GM12878 (cell line): ENCODE measurements at regions not wholly inside any gene's neighbourhood (a gene's known extent, or its start where the extent isn't known, plus 50 kb on each side); places are given as distances from the start of the nearest gene placed in this dataset.

Experiments
- ATAC-seq: fragments of 200-7000 bp; cut with Tn5 transposase; 3 replicates; pipeline ENCODE4 v1.9.1; 2020; ENCODE audit warnings: mild to moderate bottlenecking, moderate library complexity
- BruUV-seq: library from RNA; stranded (reverse); fragments of 400-500 nt; replicated peaks from 2 replicates; lab custom pipeline; 2021; lab: Mats Ljungman, UMichigan
- CTCF ChIA-PET: fragments of 300-600 bp; sonication (Branson Sonifier 250); formaldehyde crosslinking; extraction: SDS; loops from one replicate; lab custom pipeline; 2021; ENCODE audit warnings: inconsistent platforms; lab: Yijun Ruan, JAX
- POLR2A ChIA-PET: fragments of 350-600 bp; formaldehyde crosslinking; extraction: SDS; loops from one replicate; lab custom pipeline; 2021; ENCODE audit warnings: inconsistent platforms; lab: Charles Lee
- RAD21 ChIA-PET: fragments of 300-600 bp; sonication (Branson Sonifier 250); formaldehyde crosslinking; loops from one replicate; lab custom pipeline; 2023; ENCODE audit warnings: antibody characterized with exemption; ENCODE audit not compliant: unreplicated experiment; lab: Charles Lee
- SMC1A ChIA-PET: fragments of 300-600 bp; sonication (Branson Sonifier 250); formaldehyde crosslinking; loops from one replicate; lab custom pipeline; 2023; ENCODE audit not compliant: unreplicated experiment, uncharacterized antibody; lab: Charles Lee
- DNase-seq: peaks from one replicate; pipeline ENCODE4 v3.0.0-alpha.2; 2011; ENCODE audit warnings: low read depth, low spot score
- FAIRE-seq: peaks from 3 replicates; lab custom pipeline; 2011; peaks lifted over from hg19 to GRCh38; lab: Jason Lieb, UNC
- H2AFZ ChIP-seq: 2 replicates; pipeline ENCODE4 v1.6.0; 2011; ENCODE audit warnings: low read depth, low read length, control low read depth; ENCODE audit not compliant: control insufficient read depth
- H3K27ac ChIP-seq: 2 replicates; pipeline ENCODE4 v1.5.1; 2011; ENCODE audit warnings: control low read depth; ENCODE audit not compliant: control insufficient read depth, insufficient read depth
- H3K27me3 ChIP-seq, 2 experiments: replicated peaks in 1 of 2; 2 replicates each; pipeline versions ENCODE4 v1.6.0 to v1.6.1; 2011; ENCODE audit warnings: low read length in 1 of 2; ENCODE audit not compliant: control insufficient read depth in 2 of 2, insufficient read depth in 2 of 2
- H3K36me3 ChIP-seq, 2 experiments: 2 replicates each; pipeline ENCODE4 v1.5.1; 2011; ENCODE audit warnings: low read length in 1 of 2; ENCODE audit not compliant: control insufficient read depth in 2 of 2, insufficient read depth in 2 of 2
- H3K4me1 ChIP-seq: 2 replicates; pipeline ENCODE4 v1.6.1; 2011; ENCODE audit warnings: mild to moderate bottlenecking, low read length, moderate library complexity, mixed read lengths; ENCODE audit not compliant: control insufficient read depth, insufficient read depth
- H3K4me2 ChIP-seq: 2 replicates; pipeline ENCODE4 v1.6.0; 2011; ENCODE audit warnings: control low read depth; ENCODE audit not compliant: control insufficient read depth, insufficient read depth
- H3K4me3 ChIP-seq: fragments of 200-600 bp; sonication (generic); 2 replicates; pipeline ENCODE4 v1.5.1; 2016
- H3K79me2 ChIP-seq: 2 replicates; pipeline ENCODE4 v1.6.0; 2011; ENCODE audit warnings: low read length; ENCODE audit not compliant: control insufficient read depth, insufficient read depth
- H3K9ac ChIP-seq: 2 replicates; pipeline ENCODE4 v1.8.0; 2011; ENCODE audit warnings: low read length, control low read depth, mixed read lengths; ENCODE audit not compliant: control insufficient read depth, insufficient read depth
- H3K9me3 ChIP-seq: replicated peaks from 3 replicates; pipeline ENCODE4 v1.5.1; 2011; ENCODE audit warnings: mild to moderate bottlenecking, low read length; ENCODE audit not compliant: control insufficient read depth, insufficient read depth
- H4K20me1 ChIP-seq: 2 replicates; pipeline ENCODE4 v1.6.0; 2011; ENCODE audit not compliant: control insufficient read depth, insufficient read depth
- CEBPB ChIP-seq, 2 experiments: fragments of 150-350 bp in 1 of 2; IDR thresholded peaks; 2 replicates each; pipeline ENCODE4 v1.6.1; 2012 to 2014; ENCODE audit warnings: low read depth in 2 of 2, low read length in 2 of 2, borderline replicate concordance in 1 of 2, inconsistent platforms in 1 of 2
- E2F8 ChIP-seq: fragments of 450-650 bp; IDR thresholded peaks from 2 replicates; pipeline ENCODE4 v1.6.1; 2018; ENCODE audit warnings: mild to moderate bottlenecking, low read depth, moderate library complexity; ENCODE audit not compliant: partially characterized antibody
- GABPA ChIP-seq: IDR thresholded peaks from 2 replicates; pipeline ENCODE4 v1.6.1; 2014; ENCODE audit warnings: antibody characterized with exemption, low read depth, mild to moderate bottlenecking, inconsistent platforms
- KDM1A ChIP-seq: fragments of 200-600 bp; sonication (generic); IDR thresholded peaks from 2 replicates; pipeline ENCODE4 v1.6.1; 2016; ENCODE audit warnings: borderline replicate concordance
- SPI1 ChIP-seq: IDR thresholded peaks from 2 replicates; pipeline ENCODE4 v1.6.1; 2011; ENCODE audit warnings: low read depth, mild to moderate bottlenecking, low read length, moderate library complexity, borderline replicate concordance; ENCODE audit not compliant: insufficient read depth
- SRF ChIP-seq, 2 experiments: IDR thresholded peaks; 2 replicates each; pipeline ENCODE4 v1.6.1; 2011; ENCODE audit warnings: low read depth in 2 of 2, low read length in 2 of 2, mild to moderate bottlenecking in 1 of 2, moderate library complexity in 1 of 2
- USF1 ChIP-seq: IDR thresholded peaks from 2 replicates; pipeline ENCODE4 v1.6.1; 2011; ENCODE audit warnings: borderline replicate concordance, low read depth, mild to moderate bottlenecking, moderate library complexity, mixed read lengths, low read length; ENCODE audit not compliant: insufficient read depth; ENCODE audit errors: extremely low read length
- ZSCAN29 ChIP-seq: fragments of 450-650 bp; IDR thresholded peaks from 2 replicates; pipeline ENCODE4 v1.6.1; 2017; ENCODE audit warnings: mild to moderate bottlenecking, moderate library complexity
- WGBS: methylation state at CpG from one replicate; pipeline ENCODE4 v1.1.6; 2016; ENCODE audit warnings: low lambda C conversion rate; ENCODE audit not compliant: insufficient replicate concordance, insufficient coverage; ENCODE audit errors: missing lambda C conversion rate; 5-methylcytosine and 5-hydroxymethylcytosine counted together
- in situ Hi-C: fragments of 300-500 bp; cut with MboI; formaldehyde crosslinking; loops from 9 replicates; pipeline ENCODE4 v1.14.3; 2018; ENCODE audit warnings: mixed read lengths
- intact Hi-C: fragments of 100-400 bp; cut with micrococcal nuclease; formaldehyde crosslinking; loops from one replicate; pipeline ENCODE4 v1.14.2; 2022; ENCODE audit not compliant: unreplicated experiment
- TF ChIP-seq, protein P1 (sequence below): fragments of 450-650 bp; formaldehyde crosslinking; IDR thresholded peaks from 2 replicates; pipeline ENCODE4 v1.4.0; 2020; ENCODE audit warnings: mild to moderate bottlenecking, moderate library complexity
- TF ChIP-seq, protein P2 (sequence below): fragments of 450-650 bp; IDR thresholded peaks from 2 replicates; pipeline ENCODE4 v1.6.1; 2017; ENCODE audit warnings: mild to moderate bottlenecking

DNA sequence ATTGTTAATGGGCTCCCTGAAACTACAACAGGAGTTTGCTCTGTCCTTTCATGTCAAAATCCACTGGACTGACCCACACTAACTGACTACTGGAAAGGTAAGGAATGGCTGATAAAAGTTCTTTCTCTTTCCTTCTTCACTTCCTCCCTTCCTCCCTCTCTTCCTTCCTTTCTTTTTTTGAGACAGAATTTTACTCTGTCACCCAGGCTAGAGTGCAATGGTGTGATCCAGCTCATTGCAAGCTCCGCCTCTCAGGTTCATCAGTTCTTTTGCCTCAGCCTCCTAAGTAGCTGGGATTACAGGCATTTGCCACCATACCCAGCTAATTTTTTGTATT is 85.2 kb downstream of the IGLL1 start:
- no TSS peak for BruUV-seq
- no peaks in the 10 kb centered on the region; a peak in 1 of 4 replicates for H3K27me3 ChIP-seq
- H3K27ac ChIP-seq: no peak overlapping the region
- no peak overlapping the region for H3K4me3 ChIP-seq
- ChIA-PET SMC1A (no interaction called here), RAD21 (no interaction called here), POLR2A (no interaction called here), CTCF (no interaction called here)
- no peak overlapping the region for H3K9ac ChIP-seq
- ATAC-seq (no peak), FAIRE-seq (no peak), DNase-seq (no peak)
- intact Hi-C loops (no loop called here), in situ Hi-C loops (no loop called here)
- no peaks in the 10 kb centered on the region for H3K36me3 ChIP-seq
- H2AFZ ChIP-seq: no peak overlapping the region
- no peaks in the 10 kb centered on the region for H3K9me3 ChIP-seq
- no peaks in the 10 kb centered on the region for H4K20me1 ChIP-seq
- no peak overlapping the region for H3K4me2 ChIP-seq
- WGBS: 54% methylated on average over 1 of the region's 1 CpG
- no peaks in the 10 kb centered on the region for H3K4me1 ChIP-seq
- no peaks in the 10 kb centered on the region for H3K79me2 ChIP-seq
- no peak for TF ChIP-seq SRF (IDR thresholded peaks at IDR 0.05; ENCODE audit: low read depth in 2 of 2, low read length in 2 of 2)
- TF ChIP-seq KDM1A: no peak
- TF ChIP-seq GABPA: no peak
- no peak for TF ChIP-seq SPI1
- TF ChIP-seq, protein P1, sequence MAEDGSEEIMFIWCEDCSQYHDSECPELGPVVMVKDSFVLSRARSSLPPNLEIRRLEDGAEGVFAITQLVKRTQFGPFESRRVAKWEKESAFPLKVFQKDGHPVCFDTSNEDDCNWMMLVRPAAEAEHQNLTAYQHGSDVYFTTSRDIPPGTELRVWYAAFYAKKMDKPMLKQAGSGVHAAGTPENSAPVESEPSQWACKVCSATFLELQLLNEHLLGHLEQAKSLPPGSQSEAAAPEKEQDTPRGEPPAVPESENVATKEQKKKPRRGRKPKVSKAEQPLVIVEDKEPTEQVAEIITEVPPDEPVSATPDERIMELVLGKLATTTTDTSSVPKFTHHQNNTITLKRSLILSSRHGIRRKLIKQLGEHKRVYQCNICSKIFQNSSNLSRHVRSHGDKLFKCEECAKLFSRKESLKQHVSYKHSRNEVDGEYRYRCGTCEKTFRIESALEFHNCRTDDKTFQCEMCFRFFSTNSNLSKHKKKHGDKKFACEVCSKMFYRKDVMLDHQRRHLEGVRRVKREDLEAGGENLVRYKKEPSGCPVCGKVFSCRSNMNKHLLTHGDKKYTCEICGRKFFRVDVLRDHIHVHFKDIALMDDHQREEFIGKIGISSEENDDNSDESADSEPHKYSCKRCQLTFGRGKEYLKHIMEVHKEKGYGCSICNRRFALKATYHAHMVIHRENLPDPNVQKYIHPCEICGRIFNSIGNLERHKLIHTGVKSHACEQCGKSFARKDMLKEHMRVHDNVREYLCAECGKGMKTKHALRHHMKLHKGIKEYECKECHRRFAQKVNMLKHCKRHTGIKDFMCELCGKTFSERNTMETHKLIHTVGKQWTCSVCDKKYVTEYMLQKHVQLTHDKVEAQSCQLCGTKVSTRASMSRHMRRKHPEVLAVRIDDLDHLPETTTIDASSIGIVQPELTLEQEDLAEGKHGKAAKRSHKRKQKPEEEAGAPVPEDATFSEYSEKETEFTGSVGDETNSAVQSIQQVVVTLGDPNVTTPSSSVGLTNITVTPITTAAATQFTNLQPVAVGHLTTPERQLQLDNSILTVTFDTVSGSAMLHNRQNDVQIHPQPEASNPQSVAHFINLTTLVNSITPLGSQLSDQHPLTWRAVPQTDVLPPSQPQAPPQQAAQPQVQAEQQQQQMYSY (CRISPR knock-in tag): no peak
- TF ChIP-seq ZSCAN29: no peak
- no peak for TF ChIP-seq USF1
- no peak for TF ChIP-seq E2F8
- TF ChIP-seq CEBPB (IDR thresholded peaks at IDR 0.05; ENCODE audit: borderline replicate concordance in 1 of 2, low read depth in 2 of 2, low read length in 2 of 2): no peak
- TF ChIP-seq, protein P2, sequence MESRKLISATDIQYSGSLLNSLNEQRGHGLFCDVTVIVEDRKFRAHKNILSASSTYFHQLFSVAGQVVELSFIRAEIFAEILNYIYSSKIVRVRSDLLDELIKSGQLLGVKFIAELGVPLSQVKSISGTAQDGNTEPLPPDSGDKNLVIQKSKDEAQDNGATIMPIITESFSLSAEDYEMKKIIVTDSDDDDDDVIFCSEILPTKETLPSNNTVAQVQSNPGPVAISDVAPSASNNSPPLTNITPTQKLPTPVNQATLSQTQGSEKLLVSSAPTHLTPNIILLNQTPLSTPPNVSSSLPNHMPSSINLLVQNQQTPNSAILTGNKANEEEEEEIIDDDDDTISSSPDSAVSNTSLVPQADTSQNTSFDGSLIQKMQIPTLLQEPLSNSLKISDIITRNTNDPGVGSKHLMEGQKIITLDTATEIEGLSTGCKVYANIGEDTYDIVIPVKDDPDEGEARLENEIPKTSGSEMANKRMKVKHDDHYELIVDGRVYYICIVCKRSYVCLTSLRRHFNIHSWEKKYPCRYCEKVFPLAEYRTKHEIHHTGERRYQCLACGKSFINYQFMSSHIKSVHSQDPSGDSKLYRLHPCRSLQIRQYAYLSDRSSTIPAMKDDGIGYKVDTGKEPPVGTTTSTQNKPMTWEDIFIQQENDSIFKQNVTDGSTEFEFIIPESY: no peak
